ENCODE measurements at regions not wholly inside any gene's neighbourhood (a gene's known extent, or its start where the extent isn't known, plus 50 kb on each side); places are given as distances from the start of the nearest gene placed in this dataset.

- Histone ChIP-seq H3K27me3 (ENCODE audit: control insufficient read depth in 1 of 2, insufficient read depth in 2 of 2, low read length in 1 of 2) (no peaks in the 10 kb centered on the region), H3K27ac (ENCODE audit: low read depth in 1 of 2, low read length in 2 of 2) (no peak overlapping the region), H3K9me3 (ENCODE audit: control insufficient read depth, low read length) (peaks cover 2% of the 10 kb centered on the region), H3K4me3 (ENCODE audit: low read length in 2 of 2) (no peak overlapping the region), H3K36me3 (ENCODE audit: control insufficient read depth in 1 of 2, insufficient read depth in 2 of 2, low read length in 1 of 2) (no peaks in the 10 kb centered on the region), H3K4me1 (ENCODE audit: control insufficient read depth in 1 of 2, insufficient read depth in 2 of 2, low read length in 2 of 2) (no peaks in the 10 kb centered on the region)
- no peak for DNase-seq
- WGBS, 2 donors = 64 to 70% methylated on average over 3 of the region's 3 CpGs
- intact Hi-C loops (cut with DNase I) = loop anchor here in 1 of 2 donors (5.0 kb wide), 1 partner anchor 557 kb away; no protein-coding TSS in a partner anchor
- no peak for ATAC-seq (ENCODE audit: low FRiP score)
These were observed 244.0 kb downstream of the PAX3 start for GRCh38 chr2:222054813-222055212.

- Histone ChIP-seq H3K27me3 (ENCODE audit: control insufficient read depth in 1 of 2, insufficient read depth in 2 of 2, low read length in 1 of 2) (no peaks in the 10 kb centered on the region), H3K4me1 (ENCODE audit: control insufficient read depth in 1 of 2, insufficient read depth in 2 of 2, low read length in 2 of 2) (no peaks in the 10 kb centered on the region), H3K4me3 (ENCODE audit: low read length in 2 of 2) (no peak overlapping the region), H3K27ac (ENCODE audit: low read depth in 1 of 2, low read length in 2 of 2) (no peak overlapping the region), H3K36me3 (ENCODE audit: control insufficient read depth in 1 of 2, insufficient read depth in 2 of 2, low read length in 1 of 2) (no peaks in the 10 kb centered on the region), H3K9me3 (ENCODE audit: control insufficient read depth, low read length) (peaks cover 2% of the 10 kb centered on the region)
- 3 to 6% methylated on average over 9 of the region's 9 CpGs for WGBS, 2 donors
- DNase-seq (no peak), ATAC-seq (ENCODE audit: low FRiP score) (no peak)
- intact Hi-C loops (cut with DNase I) = no loop called here
These were observed 245.8 kb downstream of the PAX3 start for GRCh38 chr2:222052934-222053367.

GRCh38 chr2:222050981-222051380, 247.8 kb downstream of the PAX3 start:
- peaks cover 2% of the 10 kb centered on the region for H3K9me3 ChIP-seq (ENCODE audit: control insufficient read depth, low read length)
- intact Hi-C loops (cut with DNase I) = no loop called here
- 76 to 80% methylated on average over 4 of the region's 4 CpGs for WGBS, 2 donors
- no peaks in the 10 kb centered on the region for H3K36me3 ChIP-seq (ENCODE audit: control insufficient read depth in 1 of 2, insufficient read depth in 2 of 2, low read length in 1 of 2)
- DNase-seq (no peak), ATAC-seq (ENCODE audit: low FRiP score) (no peak)
- no peak overlapping the region for H3K27ac ChIP-seq (ENCODE audit: low read depth in 1 of 2, low read length in 2 of 2)
- no peaks in the 10 kb centered on the region for H3K27me3 ChIP-seq (ENCODE audit: control insufficient read depth in 1 of 2, insufficient read depth in 2 of 2, low read length in 1 of 2)
- no peak overlapping the region for H3K4me3 ChIP-seq (ENCODE audit: low read length in 2 of 2)
- no peaks in the 10 kb centered on the region for H3K4me1 ChIP-seq (ENCODE audit: control insufficient read depth in 1 of 2, insufficient read depth in 2 of 2, low read length in 2 of 2)

- WGBS, 2 donors = 83 to 90% methylated on average over 3 of the region's 3 CpGs
- ATAC-seq (ENCODE audit: low FRiP score) = no peak
- intact Hi-C loops (cut with DNase I) = no loop called here
These were observed 248.9 kb downstream of the PAX3 start for GRCh38 chr2:222049946-222050345.

GRCh38 chr2:222043897-222044296, 254.9 kb downstream of the PAX3 start:
- H3K4me1 ChIP-seq (ENCODE audit: control insufficient read depth in 1 of 2, insufficient read depth in 2 of 2, low read length in 2 of 2) = no peaks in the 10 kb centered on the region
- H3K36me3 ChIP-seq (ENCODE audit: control insufficient read depth in 1 of 2, insufficient read depth in 2 of 2, low read length in 1 of 2) = no peaks in the 10 kb centered on the region
- H3K27ac ChIP-seq (ENCODE audit: low read depth in 1 of 2, low read length in 2 of 2) = no peak overlapping the region
- H3K27me3 ChIP-seq (ENCODE audit: control insufficient read depth in 1 of 2, insufficient read depth in 2 of 2, low read length in 1 of 2) = no peaks in the 10 kb centered on the region
- no peaks in the 10 kb centered on the region for H3K9me3 ChIP-seq (ENCODE audit: control insufficient read depth, low read length)
- no peak overlapping the region for H3K4me3 ChIP-seq (ENCODE audit: low read length in 2 of 2)
- WGBS, 2 donors = 61 to 75% methylated on average over 4 of the region's 4 CpGs
- DNase-seq = no peak
- no peak for ATAC-seq (ENCODE audit: low FRiP score)
- intact Hi-C loops (cut with DNase I) = no loop called here

More at GRCh38 chr2:222049946-222050345, 248.9 kb downstream of the PAX3 start:
- Histone ChIP-seq H3K27ac (ENCODE audit: low read depth in 1 of 2, low read length in 2 of 2) (no peak overlapping the region), H3K4me3 (ENCODE audit: low read length in 2 of 2) (no peak overlapping the region), H3K9me3 (ENCODE audit: control insufficient read depth, low read length) (no peaks in the 10 kb centered on the region), H3K27me3 (ENCODE audit: control insufficient read depth in 1 of 2, insufficient read depth in 2 of 2, low read length in 1 of 2) (no peaks in the 10 kb centered on the region), H3K36me3 (ENCODE audit: control insufficient read depth in 1 of 2, insufficient read depth in 2 of 2, low read length in 1 of 2) (no peaks in the 10 kb centered on the region), H3K4me1 (ENCODE audit: control insufficient read depth in 1 of 2, insufficient read depth in 2 of 2, low read length in 2 of 2) (no peaks in the 10 kb centered on the region)
- no peak for DNase-seq

- ATAC-seq (ENCODE audit: low FRiP score) (no peak), DNase-seq (no peak)
- no peak overlapping the region for H3K4me3 ChIP-seq (ENCODE audit: low read length in 2 of 2)
- no peak overlapping the region for H3K27ac ChIP-seq (ENCODE audit: low read depth in 1 of 2, low read length in 2 of 2)
- H3K9me3 ChIP-seq (ENCODE audit: control insufficient read depth, low read length) = no peaks in the 10 kb centered on the region
- H3K36me3 ChIP-seq (ENCODE audit: control insufficient read depth in 1 of 2, insufficient read depth in 2 of 2, low read length in 1 of 2) = no peaks in the 10 kb centered on the region
- H3K4me1 ChIP-seq (ENCODE audit: control insufficient read depth in 1 of 2, insufficient read depth in 2 of 2, low read length in 2 of 2) = no peaks in the 10 kb centered on the region
- 57 to 60% methylated on average over 4 of the region's 4 CpGs for WGBS, 2 donors
- intact Hi-C loops (cut with DNase I) = no loop called here
- H3K27me3 ChIP-seq (ENCODE audit: control insufficient read depth in 1 of 2, insufficient read depth in 2 of 2, low read length in 1 of 2) = no peaks in the 10 kb centered on the region
These were observed 256.1 kb downstream of the PAX3 start for GRCh38 chr2:222042666-222043065.

- no peak for ATAC-seq (ENCODE audit: low FRiP score)
- peaks cover 0 to 2% of the 10 kb centered on the region in 2 donors for H3K27me3 ChIP-seq (ENCODE audit: control insufficient read depth in 1 of 2, insufficient read depth in 2 of 2, low read length in 1 of 2)
- intact Hi-C loops (cut with DNase I) = no loop called here
- H3K4me3 ChIP-seq (ENCODE audit: low read length in 2 of 2) = no peak overlapping the region
- no peak for DNase-seq
- H3K4me1 ChIP-seq (ENCODE audit: control insufficient read depth in 1 of 2, insufficient read depth in 2 of 2, low read length in 2 of 2) = no peaks in the 10 kb centered on the region
- no peak overlapping the region for H3K27ac ChIP-seq (ENCODE audit: low read depth in 1 of 2, low read length in 2 of 2)
- no peaks in the 10 kb centered on the region for H3K9me3 ChIP-seq (ENCODE audit: control insufficient read depth, low read length)
- WGBS, 2 donors = 88% methylated on average over 2 of the region's 2 CpGs
- no peaks in the 10 kb centered on the region for H3K36me3 ChIP-seq (ENCODE audit: control insufficient read depth in 1 of 2, insufficient read depth in 2 of 2, low read length in 1 of 2)
These were observed 258.5 kb downstream of the PAX3 start for GRCh38 chr2:222040333-222040732.

GRCh38 chr2:222039821-222040220, 259.0 kb downstream of the PAX3 start:
- WGBS, 2 donors = 57 to 76% methylated on average over 3 of the region's 3 CpGs
- DNase-seq (no peak), ATAC-seq (ENCODE audit: low FRiP score) (no peak)
- H3K27me3 ChIP-seq (ENCODE audit: control insufficient read depth in 1 of 2, insufficient read depth in 2 of 2, low read length in 1 of 2) = peaks cover 0 to 2% of the 10 kb centered on the region in 2 donors
- H3K27ac ChIP-seq (ENCODE audit: low read depth in 1 of 2, low read length in 2 of 2) = no peak overlapping the region
- no peak overlapping the region for H3K4me3 ChIP-seq (ENCODE audit: low read length in 2 of 2)
- no peaks in the 10 kb centered on the region for H3K4me1 ChIP-seq (ENCODE audit: control insufficient read depth in 1 of 2, insufficient read depth in 2 of 2, low read length in 2 of 2)
- intact Hi-C loops (cut with DNase I) = no loop called here
- H3K36me3 ChIP-seq (ENCODE audit: control insufficient read depth in 1 of 2, insufficient read depth in 2 of 2, low read length in 1 of 2) = no peaks in the 10 kb centered on the region
- H3K9me3 ChIP-seq (ENCODE audit: control insufficient read depth, low read length) = no peaks in the 10 kb centered on the region

- ATAC-seq (ENCODE audit: low FRiP score) (no peak), DNase-seq (no peak)
- intact Hi-C loops (cut with DNase I) = no loop called here
- Histone ChIP-seq H3K4me1 (ENCODE audit: control insufficient read depth in 1 of 2, insufficient read depth in 2 of 2, low read length in 2 of 2) (no peaks in the 10 kb centered on the region), H3K36me3 (ENCODE audit: control insufficient read depth in 1 of 2, insufficient read depth in 2 of 2, low read length in 1 of 2) (no peaks in the 10 kb centered on the region), H3K4me3 (ENCODE audit: low read length in 2 of 2) (no peak overlapping the region), H3K9me3 (ENCODE audit: control insufficient read depth, low read length) (no peaks in the 10 kb centered on the region), H3K27me3 (ENCODE audit: control insufficient read depth in 1 of 2, insufficient read depth in 2 of 2, low read length in 1 of 2) (peaks cover 0 to 2% of the 10 kb centered on the region in 2 donors), H3K27ac (ENCODE audit: low read depth in 1 of 2, low read length in 2 of 2) (no peak overlapping the region)
- 49 to 51% methylated on average over 4 of the region's 4 CpGs for WGBS, 2 donors
These were observed 260.6 kb downstream of the PAX3 start for GRCh38 chr2:222038067-222038802.
